ENCODE measurements at regions not wholly inside any gene's neighbourhood (a gene's known extent, or its start where the extent isn't known, plus 50 kb on each side); places are given as distances from the start of the nearest gene placed in this dataset.

DNA sequence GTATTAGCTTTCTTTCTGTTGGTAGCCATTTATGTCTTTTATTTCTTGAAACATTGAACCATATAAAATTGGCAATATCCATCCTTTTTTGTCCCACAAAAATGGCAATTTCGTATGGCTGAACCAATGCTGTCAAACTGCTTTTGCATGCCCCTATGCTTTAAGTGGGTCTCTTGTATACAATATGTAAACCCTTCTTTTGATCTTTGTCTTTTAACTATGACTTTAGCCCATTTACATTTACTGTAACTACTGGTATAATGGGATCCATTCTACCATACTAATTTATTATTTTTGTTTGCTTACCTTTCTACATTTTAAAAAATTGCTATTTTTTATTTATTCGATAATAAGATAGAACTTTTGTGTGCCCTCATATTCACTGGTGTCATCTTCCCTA lies 93.4 kb downstream of the TENT4A start:
- Histone ChIP-seq H3K4me3 (no peak overlapping the region), H3K27ac (no peak overlapping the region), H3K27me3 (no peaks in the 10 kb centered on the region), H3K9me3 (peaks cover 3% of the 10 kb centered on the region), H3K4me1 (no peaks in the 10 kb centered on the region), H3K36me3 (no peaks in the 10 kb centered on the region)
- TF ChIP-seq CTCF (IDR thresholded peaks at IDR 0.05) (no peak), POLR2A (IDR thresholded peaks at IDR 0.05) (no peak), POLR2AphosphoS5 (IDR thresholded peaks at IDR 0.05) (no peak), EP300 (IDR thresholded peaks at IDR 0.05) (no peak)
- DNase-seq (ENCODE audit: low spot score in 2 of 2): no peak
- WGBS: 70% methylated on average over 2 of the region's 2 CpGs

- Histone ChIP-seq H3K4me3 (no peak overlapping the region), H3K9me3 (peaks cover 3% of the 10 kb centered on the region), H3K27me3 (no peaks in the 10 kb centered on the region), H3K4me1 (no peaks in the 10 kb centered on the region), H3K27ac (no peak overlapping the region), H3K36me3 (no peaks in the 10 kb centered on the region)
- WGBS: 93% methylated on average over 7 of the region's 7 CpGs
- TF ChIP-seq POLR2AphosphoS5 (IDR thresholded peaks at IDR 0.05) (no peak), POLR2A (IDR thresholded peaks at IDR 0.05) (no peak), EP300 (IDR thresholded peaks at IDR 0.05) (no peak), CTCF (IDR thresholded peaks at IDR 0.05) (no peak)
- DNase-seq (ENCODE audit: low spot score in 2 of 2): no peak
Measured at GRCh38 chr5:6808462-6808861, 95.2 kb downstream of the TENT4A start.

- Histone ChIP-seq H3K36me3 (no peaks in the 10 kb centered on the region), H3K9me3 (peaks cover 3% of the 10 kb centered on the region), H3K27me3 (no peaks in the 10 kb centered on the region), H3K4me3 (no peak overlapping the region), H3K27ac (no peak overlapping the region), H3K4me1 (no peaks in the 10 kb centered on the region)
- DNase-seq (ENCODE audit: low spot score in 2 of 2): no peak
- TF ChIP-seq CTCF (IDR thresholded peaks at IDR 0.05): no peak
- no peak for TF ChIP-seq POLR2A (IDR thresholded peaks at IDR 0.05)
- no peak for TF ChIP-seq EP300 (IDR thresholded peaks at IDR 0.05)
- TF ChIP-seq POLR2AphosphoS5 (IDR thresholded peaks at IDR 0.05): no peak
- 81% methylated on average over 7 of the region's 8 CpGs for WGBS
Measured at GRCh38 chr5:6810641-6811405, 97.6 kb downstream of the TENT4A start.

GRCh38 chr5:6812091-6812490 lies 98.9 kb downstream of the TENT4A start:
- DNase-seq (ENCODE audit: low spot score in 2 of 2): no peak
- Histone ChIP-seq H3K27ac (no peak overlapping the region), H3K9me3 (peaks cover 3% of the 10 kb centered on the region), H3K4me1 (no peaks in the 10 kb centered on the region), H3K27me3 (no peaks in the 10 kb centered on the region), H3K36me3 (no peaks in the 10 kb centered on the region), H3K4me3 (no peak overlapping the region)
- 84% methylated on average over 4 of the region's 4 CpGs for WGBS
- TF ChIP-seq CTCF (IDR thresholded peaks at IDR 0.05) (no peak), POLR2A (IDR thresholded peaks at IDR 0.05) (no peak), POLR2AphosphoS5 (IDR thresholded peaks at IDR 0.05) (no peak), EP300 (IDR thresholded peaks at IDR 0.05) (no peak)

DNA sequence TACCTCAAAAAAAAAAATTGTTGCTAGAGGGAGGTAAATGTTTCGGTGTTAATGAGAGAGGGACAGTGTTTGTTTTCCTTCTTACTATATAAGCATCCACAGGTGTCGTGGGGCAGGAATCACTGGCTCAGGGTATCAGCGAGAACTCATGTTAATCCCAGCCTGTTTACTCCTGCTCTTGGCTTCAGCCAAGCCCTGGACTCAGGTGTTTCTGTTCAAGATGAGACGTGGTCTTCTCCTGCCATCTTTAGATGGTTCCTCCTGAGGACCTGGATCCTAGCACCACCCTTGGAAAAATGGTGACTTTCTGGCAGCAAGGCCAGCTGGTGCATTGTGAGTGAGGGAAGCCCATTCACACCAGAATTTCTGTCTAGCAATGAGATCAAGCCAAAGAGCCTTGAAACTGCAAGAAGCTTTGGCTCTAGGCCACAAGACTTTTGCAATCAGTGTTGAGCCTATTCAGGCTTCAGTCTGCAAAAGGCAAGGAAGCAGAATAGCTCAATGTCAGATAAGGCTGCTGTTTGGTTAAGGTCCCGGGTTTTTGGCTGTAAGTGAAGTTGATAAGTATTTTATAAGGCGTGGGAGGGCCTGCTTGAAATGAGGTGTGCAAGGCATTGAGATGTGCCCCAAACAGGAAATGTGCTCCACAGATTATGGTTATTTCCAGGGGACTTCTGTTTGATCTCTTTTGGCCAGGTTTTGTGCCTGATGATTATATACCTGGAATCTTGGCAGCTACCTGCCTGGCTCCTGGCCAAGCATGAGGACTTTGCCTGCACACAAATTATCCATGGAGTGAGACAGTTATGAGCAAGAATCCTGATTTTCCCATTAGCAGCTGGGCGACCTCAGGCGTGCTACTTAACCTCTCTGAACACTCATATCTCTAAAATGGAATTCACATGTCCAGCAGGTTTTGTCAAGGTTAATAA lies 99.8 kb downstream of the TENT4A start:
- H3K4me1 ChIP-seq: no peaks in the 10 kb centered on the region
- TF ChIP-seq CTCF (IDR thresholded peaks at IDR 0.05) (no peak), EP300 (IDR thresholded peaks at IDR 0.05) (no peak), POLR2AphosphoS5 (IDR thresholded peaks at IDR 0.05) (no peak), POLR2A (IDR thresholded peaks at IDR 0.05) (no peak)
- H3K9me3 ChIP-seq: peaks cover 3% of the 10 kb centered on the region
- no peak for DNase-seq (ENCODE audit: low spot score in 2 of 2)
- H3K27me3 ChIP-seq: no peaks in the 10 kb centered on the region
- no peak overlapping the region for H3K4me3 ChIP-seq
- WGBS: 57% methylated on average over 8 of the region's 8 CpGs
- no peak overlapping the region for H3K27ac ChIP-seq
- H3K36me3 ChIP-seq: no peaks in the 10 kb centered on the region

Measured in suprapubic skin (tissue), 4 donors.